ENCODE measurements at regions not wholly inside any gene's neighbourhood (a gene's known extent, or its start where the extent isn't known, plus 50 kb on each side); places are given as distances from the start of the nearest gene placed in this dataset.
A peak's percentile ranks its signal among the peaks of the same experiment; 100 is the strongest.

GRCh38 chr1:208646431-208646830 lies 402.2 kb upstream of the PLXNA2 start:
- H3K4me3 ChIP-seq: no peak overlapping the region
- H3K36me3 ChIP-seq: no peaks in the 10 kb centered on the region
- peaks cover 10% of the 10 kb centered on the region for H3K27me3 ChIP-seq (ENCODE audit: low read depth)
- H3K9me3 ChIP-seq: no peaks in the 10 kb centered on the region
- no peak for ATAC-seq
- no peaks in the 10 kb centered on the region for H3K4me1 ChIP-seq
- TF ChIP-seq, protein P1, sequence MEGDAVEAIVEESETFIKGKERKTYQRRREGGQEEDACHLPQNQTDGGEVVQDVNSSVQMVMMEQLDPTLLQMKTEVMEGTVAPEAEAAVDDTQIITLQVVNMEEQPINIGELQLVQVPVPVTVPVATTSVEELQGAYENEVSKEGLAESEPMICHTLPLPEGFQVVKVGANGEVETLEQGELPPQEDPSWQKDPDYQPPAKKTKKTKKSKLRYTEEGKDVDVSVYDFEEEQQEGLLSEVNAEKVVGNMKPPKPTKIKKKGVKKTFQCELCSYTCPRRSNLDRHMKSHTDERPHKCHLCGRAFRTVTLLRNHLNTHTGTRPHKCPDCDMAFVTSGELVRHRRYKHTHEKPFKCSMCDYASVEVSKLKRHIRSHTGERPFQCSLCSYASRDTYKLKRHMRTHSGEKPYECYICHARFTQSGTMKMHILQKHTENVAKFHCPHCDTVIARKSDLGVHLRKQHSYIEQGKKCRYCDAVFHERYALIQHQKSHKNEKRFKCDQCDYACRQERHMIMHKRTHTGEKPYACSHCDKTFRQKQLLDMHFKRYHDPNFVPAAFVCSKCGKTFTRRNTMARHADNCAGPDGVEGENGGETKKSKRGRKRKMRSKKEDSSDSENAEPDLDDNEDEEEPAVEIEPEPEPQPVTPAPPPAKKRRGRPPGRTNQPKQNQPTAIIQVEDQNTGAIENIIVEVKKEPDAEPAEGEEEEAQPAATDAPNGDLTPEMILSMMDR (IDR thresholded peaks at IDR 0.05): no peak
- intact Hi-C loops (cut with DNase I): no loop called here
- H3K27ac ChIP-seq: no peak overlapping the region
- no peak for DNase-seq

DNA sequence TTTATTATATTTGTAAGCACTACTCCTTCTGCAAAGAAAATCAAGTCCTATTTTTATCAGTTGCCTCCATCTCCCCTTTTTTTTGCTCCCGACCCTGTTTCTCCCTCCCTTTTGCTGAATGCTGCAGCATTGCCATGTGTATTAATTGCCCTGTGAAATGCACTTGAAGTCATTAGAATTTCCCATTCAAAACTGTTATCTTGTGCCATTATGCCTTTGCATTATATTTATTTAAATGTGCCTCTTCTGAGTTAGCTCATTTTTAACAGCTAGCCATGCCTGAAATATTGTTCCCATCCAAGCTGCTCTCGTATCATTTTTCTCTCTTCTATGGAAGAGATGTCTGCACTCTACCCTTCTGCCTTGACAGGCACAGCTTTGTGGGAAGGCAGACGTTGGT lies 404.0 kb upstream of the PLXNA2 start:
- H3K27me3 ChIP-seq (ENCODE audit: low read depth): peaks cover 10% of the 10 kb centered on the region
- H3K27ac ChIP-seq: no peak overlapping the region
- no peak for ATAC-seq
- no peaks in the 10 kb centered on the region for H3K9me3 ChIP-seq
- H3K4me3 ChIP-seq: no peak overlapping the region
- TF ChIP-seq, protein P1 (IDR thresholded peaks at IDR 0.05): no peak
- H3K4me1 ChIP-seq: no peaks in the 10 kb centered on the region
- no peak for DNase-seq
- intact Hi-C loops (cut with DNase I): no loop called here
- no peaks in the 10 kb centered on the region for H3K36me3 ChIP-seq

DNA sequence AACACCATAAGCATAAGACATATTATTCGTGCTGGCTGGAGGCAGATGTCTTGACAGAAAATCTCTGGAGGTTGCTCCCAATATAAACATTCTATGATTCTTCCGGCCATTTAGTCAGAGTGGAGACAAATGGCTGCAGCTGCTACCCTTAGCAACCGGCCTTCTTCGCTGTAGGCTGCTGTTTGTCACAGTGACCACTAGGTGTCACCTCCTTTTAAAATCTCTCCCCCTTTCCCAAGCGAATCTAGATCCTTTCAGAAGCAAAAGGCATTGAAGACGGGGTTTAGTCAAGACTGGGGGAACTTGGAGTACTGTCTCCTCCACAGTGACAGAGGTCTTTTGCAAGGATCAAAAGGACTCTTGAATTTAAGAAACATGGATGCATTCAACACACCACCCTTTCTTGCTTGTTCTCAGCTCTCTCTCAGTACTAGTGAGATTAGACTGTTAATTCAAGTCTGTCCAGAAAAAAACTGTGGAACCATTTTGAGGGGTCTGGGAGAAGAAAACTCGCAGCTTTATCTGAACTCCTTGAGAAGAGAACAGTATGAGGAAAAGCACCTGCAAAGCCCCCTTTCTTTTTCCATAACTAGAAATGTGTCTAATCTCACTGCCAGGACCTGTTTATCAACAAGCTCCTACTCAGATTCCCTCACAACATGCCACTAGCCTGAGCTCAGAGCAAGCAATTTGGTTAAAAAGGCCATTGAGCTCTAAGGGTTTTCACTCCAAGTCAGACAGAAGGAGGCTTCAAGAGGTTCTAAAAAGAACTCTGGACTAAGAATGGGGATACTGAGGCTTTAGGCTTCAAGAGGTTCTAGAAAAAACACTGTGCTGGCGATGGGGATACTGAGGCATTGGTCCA lies 408.3 kb upstream of the PLXNA2 start:
- ATAC-seq (peak; percentile 90 to 94), DNase-seq (peak; percentile 48)
- H3K27me3 ChIP-seq (ENCODE audit: low read depth): peaks cover 10% of the 10 kb centered on the region
- no peaks in the 10 kb centered on the region for H3K4me1 ChIP-seq
- no peak overlapping the region for H3K4me3 ChIP-seq
- H3K9me3 ChIP-seq: no peaks in the 10 kb centered on the region
- intact Hi-C loops (cut with DNase I): no loop called here
- TF ChIP-seq, protein P1 (IDR thresholded peaks at IDR 0.05): peak; percentile 81
- H3K27ac ChIP-seq: peak overlapping the region; percentile 40
- H3K36me3 ChIP-seq: no peaks in the 10 kb centered on the region

- H3K4me1 ChIP-seq: no peaks in the 10 kb centered on the region
- peaks cover 10% of the 10 kb centered on the region for H3K27me3 ChIP-seq (ENCODE audit: low read depth)
- no peak overlapping the region for H3K4me3 ChIP-seq
- DNase-seq: no peak
- TF ChIP-seq, protein P1 (IDR thresholded peaks at IDR 0.05): no peak
- no peaks in the 10 kb centered on the region for H3K36me3 ChIP-seq
- H3K9me3 ChIP-seq: no peaks in the 10 kb centered on the region
- H3K27ac ChIP-seq: no peak overlapping the region
- intact Hi-C loops (cut with DNase I): no loop called here
- ATAC-seq: no peak
Observed at GRCh38 chr1:208653426-208653825, 409.2 kb upstream of the PLXNA2 start.

GRCh38 chr1:208654241-208654640 lies 410.1 kb upstream of the PLXNA2 start:
- ATAC-seq: no peak

More at GRCh38 chr1:208654241-208654640, 410.1 kb upstream of the PLXNA2 start:
- H3K27ac ChIP-seq: no peak overlapping the region
- no peaks in the 10 kb centered on the region for H3K9me3 ChIP-seq
- H3K4me1 ChIP-seq: no peaks in the 10 kb centered on the region
- peaks cover 8% of the 10 kb centered on the region for H3K27me3 ChIP-seq (ENCODE audit: low read depth)
- intact Hi-C loops (cut with DNase I): no loop called here
- no peaks in the 10 kb centered on the region for H3K36me3 ChIP-seq
- DNase-seq: no peak
- TF ChIP-seq, protein P1 (IDR thresholded peaks at IDR 0.05): peak; percentile 16
- no peak overlapping the region for H3K4me3 ChIP-seq

Measured in lower lobe of right lung (tissue), 2 donors.